ENCODE measurements at regions not wholly inside any gene's neighbourhood (a gene's known extent, or its start where the extent isn't known, plus 50 kb on each side); places are given as distances from the start of the nearest gene placed in this dataset.

GRCh38 chr1:47592296-47593012 is 154.6 kb downstream of the FOXD2 start:
- H3K4me1 ChIP-seq = peaks cover 5% of the 10 kb centered on the region
- DNase-seq = no peak
- 59 to 69% methylated on average over 7 to 15 of the region's 15 CpGs for WGBS, 2 donors
- no peaks in the 10 kb centered on the region for H3K27me3 ChIP-seq
- intact Hi-C loops (cut with DNase I; ENCODE audit: low total_unique reads) = no loop called here
- H3K27ac ChIP-seq = no peak overlapping the region
- no peaks in the 10 kb centered on the region for H3K36me3 ChIP-seq (ENCODE audit: low read depth, missing control alignments)
- H3K9me3 ChIP-seq = no peaks in the 10 kb centered on the region
- peak overlapping the region in 1 of 2 donors; percentile 33 for H3K4me3 ChIP-seq
- no peak for TF ChIP-seq CTCF (IDR thresholded peaks at IDR 0.05)
- TF ChIP-seq POLR2A (IDR thresholded peaks at IDR 0.05) = no peak

GRCh38 chr1:47593013-47593568 is 155.2 kb downstream of the FOXD2 start:
- peak overlapping the region in 1 of 2 donors; percentile 33 for H3K4me3 ChIP-seq
- no peak for TF ChIP-seq POLR2A (IDR thresholded peaks at IDR 0.05)
- no peak for TF ChIP-seq CTCF (IDR thresholded peaks at IDR 0.05)
- no peak overlapping the region for H3K27ac ChIP-seq
- H3K9me3 ChIP-seq = no peaks in the 10 kb centered on the region
- no peaks in the 10 kb centered on the region for H3K27me3 ChIP-seq
- intact Hi-C loops (cut with DNase I; ENCODE audit: low total_unique reads) = no loop called here
- no peaks in the 10 kb centered on the region for H3K36me3 ChIP-seq (ENCODE audit: low read depth, missing control alignments)
- no peak for DNase-seq
- peaks cover 5% of the 10 kb centered on the region for H3K4me1 ChIP-seq
- WGBS, 2 donors = 8 to 14% methylated on average over 22 to 47 of the region's 47 CpGs

- TF ChIP-seq POLR2A (IDR thresholded peaks at IDR 0.05) = no peak
- no peak for TF ChIP-seq CTCF (IDR thresholded peaks at IDR 0.05)
- H3K27ac ChIP-seq = no peak overlapping the region
- WGBS, 2 donors = 41 to 43% methylated on average over 6 to 12 of the region's 12 CpGs
- intact Hi-C loops (cut with DNase I; ENCODE audit: low total_unique reads) = no loop called here
- DNase-seq = no peak
- H3K36me3 ChIP-seq (ENCODE audit: low read depth, missing control alignments) = no peaks in the 10 kb centered on the region
- H3K4me3 ChIP-seq = peak overlapping the region in 1 of 2 donors; percentile 33
- peaks cover 5% of the 10 kb centered on the region for H3K4me1 ChIP-seq
- H3K27me3 ChIP-seq = no peaks in the 10 kb centered on the region
- H3K9me3 ChIP-seq = no peaks in the 10 kb centered on the region
Measured at GRCh38 chr1:47593598-47594285, 155.9 kb downstream of the FOXD2 start.

- H3K4me1 ChIP-seq = peaks cover 5% of the 10 kb centered on the region
- H3K4me3 ChIP-seq = no peak overlapping the region
- H3K27me3 ChIP-seq = no peaks in the 10 kb centered on the region
- no peak overlapping the region for H3K27ac ChIP-seq
- intact Hi-C loops (cut with DNase I; ENCODE audit: low total_unique reads) = no loop called here
- WGBS, 2 donors = 78 to 91% methylated on average over 3 to 4 of the region's 4 CpGs
- no peaks in the 10 kb centered on the region for H3K36me3 ChIP-seq (ENCODE audit: low read depth, missing control alignments)
- TF ChIP-seq CTCF (IDR thresholded peaks at IDR 0.05) (no peak), POLR2A (IDR thresholded peaks at IDR 0.05) (no peak)
- no peaks in the 10 kb centered on the region for H3K9me3 ChIP-seq
- DNase-seq = no peak
Measured at GRCh38 chr1:47594627-47595026, 156.8 kb downstream of the FOXD2 start.
